ENCODE measurements at regions not wholly inside any gene's neighbourhood (a gene's known extent, or its start where the extent isn't known, plus 50 kb on each side); places are given as distances from the start of the nearest gene placed in this dataset.

DNA sequence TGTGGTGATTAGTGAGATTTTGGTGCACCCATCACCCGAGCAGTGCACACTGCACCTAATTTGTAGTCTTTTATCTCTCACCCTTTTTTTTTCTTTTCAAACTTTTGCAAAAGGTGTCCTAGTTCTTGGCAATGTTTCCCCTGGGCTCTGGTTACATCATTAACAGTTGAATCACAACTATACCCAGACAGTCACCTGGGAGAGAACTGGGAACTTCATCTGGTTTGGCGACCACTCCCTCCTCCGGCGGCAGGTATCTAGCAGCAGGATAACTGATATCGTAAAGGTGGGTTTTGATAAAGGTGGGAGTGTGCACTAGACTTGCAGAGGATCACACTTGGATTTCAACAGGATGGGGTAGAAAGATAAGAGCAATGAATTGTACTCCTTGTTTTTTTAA, 140.5 kb downstream of the CHIC2 start:
- TF ChIP-seq, protein P1, sequence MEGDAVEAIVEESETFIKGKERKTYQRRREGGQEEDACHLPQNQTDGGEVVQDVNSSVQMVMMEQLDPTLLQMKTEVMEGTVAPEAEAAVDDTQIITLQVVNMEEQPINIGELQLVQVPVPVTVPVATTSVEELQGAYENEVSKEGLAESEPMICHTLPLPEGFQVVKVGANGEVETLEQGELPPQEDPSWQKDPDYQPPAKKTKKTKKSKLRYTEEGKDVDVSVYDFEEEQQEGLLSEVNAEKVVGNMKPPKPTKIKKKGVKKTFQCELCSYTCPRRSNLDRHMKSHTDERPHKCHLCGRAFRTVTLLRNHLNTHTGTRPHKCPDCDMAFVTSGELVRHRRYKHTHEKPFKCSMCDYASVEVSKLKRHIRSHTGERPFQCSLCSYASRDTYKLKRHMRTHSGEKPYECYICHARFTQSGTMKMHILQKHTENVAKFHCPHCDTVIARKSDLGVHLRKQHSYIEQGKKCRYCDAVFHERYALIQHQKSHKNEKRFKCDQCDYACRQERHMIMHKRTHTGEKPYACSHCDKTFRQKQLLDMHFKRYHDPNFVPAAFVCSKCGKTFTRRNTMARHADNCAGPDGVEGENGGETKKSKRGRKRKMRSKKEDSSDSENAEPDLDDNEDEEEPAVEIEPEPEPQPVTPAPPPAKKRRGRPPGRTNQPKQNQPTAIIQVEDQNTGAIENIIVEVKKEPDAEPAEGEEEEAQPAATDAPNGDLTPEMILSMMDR (IDR thresholded peaks at IDR 0.05 in 2 of 3, conservative IDR thresholded peaks at IDR 0.05 in 1 of 3; ENCODE audit: borderline replicate concordance in 1 of 3, insufficient read depth in 1 of 3, low read depth in 2 of 3, low read length in 2 of 3) = no peak
- TF ChIP-seq SP1 (IDR thresholded peaks at IDR 0.05; ENCODE audit: low read depth) (no peak), POLR2AphosphoS5 (IDR thresholded peaks at IDR 0.05; ENCODE audit: low read depth, low read length) (no peak), JUND (IDR thresholded peaks at IDR 0.05) (no peak), EZH2phosphoT487 (IDR thresholded peaks at IDR 0.05; ENCODE audit: borderline replicate concordance) (no peak), YY1 (IDR thresholded peaks at IDR 0.05; ENCODE audit: extremely low read depth, insufficient replicate concordance, low read depth, low read length) (no peak), REST (IDR thresholded peaks at IDR 0.05; ENCODE audit: low read depth) (no peak), POLR2A (IDR thresholded peaks at IDR 0.05; ENCODE audit: borderline replicate concordance, extremely low read depth, insufficient read depth, insufficient read length) (no peak)
- TF ChIP-seq, protein P2, sequence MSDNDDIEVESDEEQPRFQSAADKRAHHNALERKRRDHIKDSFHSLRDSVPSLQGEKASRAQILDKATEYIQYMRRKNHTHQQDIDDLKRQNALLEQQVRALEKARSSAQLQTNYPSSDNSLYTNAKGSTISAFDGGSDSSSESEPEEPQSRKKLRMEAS (IDR thresholded peaks at IDR 0.05) = no peak

All from HCT116 (cell line).